ENCODE measurements at regions not wholly inside any gene's neighbourhood (a gene's known extent, or its start where the extent isn't known, plus 50 kb on each side); places are given as distances from the start of the nearest gene placed in this dataset.
A peak's percentile ranks its signal among the peaks of the same experiment; 100 is the strongest.

DNA sequence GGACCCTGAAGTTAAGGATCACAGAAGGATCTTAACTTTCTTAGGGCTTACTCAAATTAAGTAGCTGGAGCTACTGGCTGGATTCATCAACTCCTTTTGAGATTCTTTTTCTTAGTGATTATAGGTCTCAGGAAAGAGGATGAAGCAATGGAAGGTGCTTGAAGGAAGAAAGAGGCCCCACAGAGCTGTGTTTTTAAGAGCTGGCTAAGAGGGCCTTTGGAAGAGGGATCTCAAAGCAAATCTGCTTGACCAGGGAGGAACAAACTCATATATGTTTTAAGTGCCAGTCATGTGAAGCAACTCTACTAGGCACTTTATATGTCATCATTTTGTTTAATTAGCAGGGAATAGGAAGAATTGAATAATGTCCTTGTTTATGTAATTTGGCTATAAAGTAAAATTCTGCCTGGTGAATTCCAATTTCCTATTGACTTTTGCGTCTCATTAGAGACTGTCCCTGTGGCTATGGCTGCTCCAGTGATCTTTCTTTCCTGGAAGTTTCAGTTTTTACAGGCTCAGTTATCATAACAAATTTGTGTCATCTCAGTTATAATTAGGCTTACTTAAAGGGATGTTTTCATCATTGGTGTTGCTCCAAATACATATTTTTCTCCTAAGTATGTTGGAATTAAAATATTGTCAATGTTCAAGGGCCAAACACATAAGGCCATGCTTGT, 222.8 kb upstream of the CITED2 start:
- no peak for FAIRE-seq

DNA sequence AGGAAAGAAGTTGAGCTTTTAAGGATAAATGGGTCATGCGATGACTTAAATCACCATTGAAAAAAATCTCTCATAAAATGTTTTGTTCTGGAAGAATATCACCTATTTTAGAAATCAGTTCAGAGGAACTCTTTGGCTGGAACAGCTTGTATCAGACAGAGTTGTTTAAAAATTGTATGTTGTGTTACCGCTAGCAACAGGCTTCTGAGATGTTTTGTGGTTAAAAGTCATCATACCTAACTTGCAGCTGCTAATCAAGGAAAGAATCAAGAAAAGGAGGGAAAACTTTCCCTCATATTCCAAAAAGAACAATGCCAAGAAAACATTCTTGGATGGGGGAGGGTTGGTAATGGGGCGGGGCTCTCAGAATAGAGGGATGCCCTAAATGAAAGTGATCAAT, 220.7 kb upstream of the CITED2 start:
- DNase-seq (ENCODE audit: insufficient read length, low spot score): no peak
- TF ChIP-seq POLR2A (IDR thresholded peaks at IDR 0.05; ENCODE audit: low read depth, low read length): no peak
- FAIRE-seq: no peak

More for the DNA sequence above, 222.8 kb upstream of the CITED2 start:
- no peak for DNase-seq (ENCODE audit: insufficient read length, low spot score)
- no peak for TF ChIP-seq POLR2A (IDR thresholded peaks at IDR 0.05; ENCODE audit: low read depth, low read length)

DNA sequence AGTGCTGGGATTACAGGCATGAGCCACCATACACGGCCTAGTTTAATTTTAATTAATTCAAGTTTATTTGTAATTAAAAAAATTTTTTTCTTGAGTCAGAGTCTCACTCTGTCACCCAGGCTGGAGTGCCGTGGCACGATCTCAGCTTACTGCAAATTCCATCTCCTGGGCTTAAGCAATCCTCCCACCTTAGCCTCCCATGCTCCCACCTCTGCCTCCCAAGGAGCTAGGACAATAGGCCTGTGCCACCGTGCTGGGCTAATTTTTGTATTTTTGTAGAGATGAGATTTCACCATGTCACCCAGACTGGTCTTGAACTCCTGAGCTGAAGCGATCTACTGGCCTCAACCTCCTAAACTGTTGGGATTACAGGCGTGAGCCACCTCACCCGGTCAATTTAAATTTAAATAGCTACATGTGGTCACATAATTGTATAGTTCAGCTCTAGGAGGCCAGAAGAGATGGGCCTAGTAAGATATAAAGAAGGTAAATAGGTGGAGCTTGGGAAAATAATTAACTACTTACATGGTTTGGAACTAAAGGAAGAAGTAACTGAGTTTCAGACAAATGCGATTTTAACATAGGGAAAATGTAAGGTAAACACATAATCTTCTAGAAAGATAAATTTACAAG, 220.0 kb upstream of the CITED2 start:
- no peak for DNase-seq (ENCODE audit: insufficient read length, low spot score)
- FAIRE-seq: no peak
- TF ChIP-seq POLR2A (IDR thresholded peaks at IDR 0.05; ENCODE audit: low read depth, low read length): no peak

DNA sequence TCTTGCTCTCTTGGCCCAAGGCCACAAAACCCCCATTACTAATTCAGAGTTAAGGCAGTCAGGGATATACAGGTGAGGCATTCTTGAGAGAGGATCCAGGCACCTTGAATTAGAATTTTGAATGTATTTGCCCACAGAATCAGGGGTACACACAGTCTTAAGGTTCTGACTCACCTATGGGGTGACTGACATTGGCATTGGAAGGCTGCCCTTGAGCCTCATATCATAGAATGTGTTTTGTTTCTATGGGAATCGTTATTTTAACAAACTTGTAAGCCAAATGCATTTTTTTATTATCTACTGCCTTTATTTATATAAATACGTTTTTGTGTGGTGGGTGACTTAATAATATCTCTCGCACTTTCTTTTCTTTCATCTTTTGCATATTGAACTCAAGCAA, 218.6 kb upstream of the CITED2 start:
- DNase-seq (ENCODE audit: insufficient read length, low spot score): no peak
- no peak for FAIRE-seq
- TF ChIP-seq POLR2A (IDR thresholded peaks at IDR 0.05; ENCODE audit: low read depth, low read length): no peak

DNA sequence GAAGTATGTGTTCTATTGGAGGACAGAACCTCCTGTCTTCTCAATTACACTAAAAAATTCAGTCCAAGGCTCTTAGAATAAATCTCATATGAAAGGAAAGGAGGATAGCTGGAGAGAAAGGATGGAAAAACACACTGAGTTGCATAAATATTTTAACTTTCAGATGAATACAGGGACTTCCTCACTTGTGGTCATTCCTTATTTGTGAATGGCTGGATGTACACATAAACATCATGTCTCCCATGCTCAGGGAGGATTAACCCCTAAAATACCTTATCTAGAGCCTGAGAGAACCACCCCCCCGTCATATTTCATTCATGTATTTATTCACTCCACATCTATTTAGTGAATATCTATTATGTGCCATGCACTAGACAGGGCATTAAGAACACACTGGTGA, 217.6 kb upstream of the CITED2 start:
- FAIRE-seq: no peak
- no peak for TF ChIP-seq POLR2A (IDR thresholded peaks at IDR 0.05; ENCODE audit: low read depth, low read length)
- no peak for DNase-seq (ENCODE audit: insufficient read length, low spot score)

DNA sequence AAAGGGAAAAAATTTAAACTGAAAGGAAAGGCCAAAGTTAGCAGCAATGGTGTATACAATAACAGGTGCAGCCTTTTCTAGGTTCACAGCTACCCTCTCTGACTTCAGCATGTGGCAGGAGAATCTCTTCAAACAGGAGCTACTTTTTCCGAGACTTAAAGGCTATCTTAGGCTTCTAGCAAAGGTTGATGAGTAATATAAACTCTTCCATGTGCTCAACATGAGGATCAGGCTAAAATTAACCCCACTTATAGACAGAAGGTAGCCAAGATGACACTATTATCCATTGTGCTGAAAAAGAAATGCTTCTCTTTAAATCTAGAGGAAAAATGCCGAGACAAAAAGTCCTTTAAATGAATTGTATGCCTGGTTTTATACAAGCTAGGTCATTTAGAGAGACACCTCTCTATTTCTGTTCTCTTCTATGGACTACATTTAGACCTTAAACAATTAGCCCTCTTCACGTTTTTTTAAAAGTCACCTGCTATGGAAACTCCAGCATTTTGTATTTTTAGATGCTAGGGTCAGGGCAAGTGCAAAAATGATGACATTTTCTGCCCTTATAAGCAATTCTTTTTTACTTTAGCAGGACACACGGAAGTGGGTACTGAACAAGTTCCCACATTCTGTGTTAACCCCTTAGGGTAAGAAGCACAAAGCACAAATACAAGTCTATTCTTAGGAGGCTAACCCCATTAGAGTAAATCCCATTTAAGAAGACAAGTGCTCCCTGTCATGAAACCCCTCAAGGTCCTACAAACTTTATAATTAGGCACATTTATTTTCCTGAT, 216.8 kb upstream of the CITED2 start:
- TF ChIP-seq POLR2A (IDR thresholded peaks at IDR 0.05; ENCODE audit: low read depth, low read length): no peak
- no peak for FAIRE-seq
- DNase-seq (ENCODE audit: insufficient read length, low spot score): no peak

DNA sequence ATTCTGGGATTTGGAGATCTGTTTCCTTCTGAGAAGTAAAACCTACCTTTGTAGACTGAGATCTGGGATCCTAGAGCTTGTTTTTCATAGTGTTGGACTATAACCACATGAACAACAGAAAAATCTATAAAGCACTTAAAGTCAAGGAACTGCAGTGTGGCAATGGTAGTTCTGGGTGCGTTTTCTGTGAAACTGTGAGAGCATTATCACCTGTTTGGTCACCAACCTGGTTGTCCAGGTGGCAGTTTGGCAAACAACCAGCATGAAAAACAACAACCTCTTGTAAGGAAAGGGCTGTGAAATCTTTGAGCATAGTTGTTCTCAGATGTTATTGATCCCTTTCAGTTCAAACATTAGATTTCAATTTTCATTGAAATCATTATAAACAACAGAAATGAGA, 215.8 kb upstream of the CITED2 start:
- DNase-seq (ENCODE audit: insufficient read length, low spot score): no peak
- TF ChIP-seq POLR2A (IDR thresholded peaks at IDR 0.05; ENCODE audit: low read depth, low read length): no peak

DNA sequence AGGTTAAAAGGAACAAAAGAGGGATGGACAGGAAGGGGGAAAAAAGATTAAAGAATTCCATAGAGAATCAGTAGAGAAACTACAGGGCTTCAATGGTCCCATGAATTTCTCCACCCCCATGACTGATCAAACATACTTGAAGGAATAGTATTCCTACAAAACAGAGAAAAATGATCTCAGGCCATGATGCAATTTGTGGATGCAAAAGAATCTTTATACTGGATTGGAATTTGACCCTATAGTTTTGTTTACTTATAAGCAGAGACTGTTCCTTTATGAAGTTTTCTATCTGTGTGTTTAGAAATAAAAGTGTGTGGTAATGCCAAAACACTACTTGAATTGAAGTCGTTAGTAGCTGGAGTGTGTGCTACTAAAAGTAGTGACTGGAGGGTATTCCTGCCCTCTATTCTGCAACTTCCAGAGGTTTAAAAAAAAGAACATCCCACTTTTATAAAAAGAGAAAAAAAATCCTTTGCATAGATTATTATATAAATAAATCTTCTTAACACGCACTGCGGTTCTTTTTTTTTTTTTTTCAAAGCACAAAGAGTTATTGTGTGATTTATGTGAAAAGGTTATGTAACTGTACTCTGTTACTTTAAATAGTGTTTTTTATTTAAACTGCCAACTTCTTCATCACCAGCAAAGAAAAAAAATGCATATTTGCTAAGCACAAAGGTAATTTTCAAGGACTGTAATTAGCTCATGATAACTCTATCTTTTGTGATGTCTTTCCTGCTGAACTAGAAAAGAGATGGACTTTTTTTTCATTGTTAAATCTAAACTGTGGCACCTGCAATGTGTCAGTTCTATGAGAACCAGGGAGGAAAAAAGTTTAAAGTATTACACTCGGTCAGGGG, 214.5 kb upstream of the CITED2 start:
- DNase-seq (ENCODE audit: insufficient read length, low spot score) (no peak), FAIRE-seq (no peak)
- no peak for TF ChIP-seq POLR2A (IDR thresholded peaks at IDR 0.05; ENCODE audit: low read depth, low read length)

More for the DNA sequence above, 215.8 kb upstream of the CITED2 start:
- FAIRE-seq: no peak

DNA sequence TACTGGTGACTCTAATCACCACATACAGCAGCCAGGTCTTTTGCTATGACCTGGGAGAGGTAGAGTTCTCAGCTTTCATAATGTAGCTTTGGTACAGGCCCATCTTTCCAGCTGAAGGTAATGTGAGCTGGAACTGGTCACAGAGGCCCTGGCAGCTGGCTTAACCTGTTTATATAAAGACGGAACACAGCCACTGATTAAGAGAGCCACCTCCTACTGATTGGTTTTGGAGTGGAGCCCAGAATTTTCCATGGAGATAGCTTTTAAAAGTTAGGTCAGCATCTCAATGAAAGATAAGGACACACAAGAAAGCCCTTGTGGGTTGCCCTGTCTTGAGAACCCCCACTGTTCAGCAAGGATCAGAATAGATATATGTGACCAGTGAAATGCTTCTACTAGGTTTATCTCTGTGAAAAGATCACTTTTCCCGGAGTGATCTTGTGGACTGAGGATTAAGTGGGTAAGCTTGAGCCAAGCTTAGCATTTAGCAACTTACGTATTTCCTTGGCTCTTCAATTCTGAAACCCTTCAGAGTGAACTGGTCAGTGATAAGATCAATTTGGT, 213.7 kb upstream of the CITED2 start:
- DNase-seq (ENCODE audit: insufficient read length, low spot score) (no peak), FAIRE-seq (peak; percentile 33)
- no peak for TF ChIP-seq POLR2A (IDR thresholded peaks at IDR 0.05; ENCODE audit: low read depth, low read length)

DNA sequence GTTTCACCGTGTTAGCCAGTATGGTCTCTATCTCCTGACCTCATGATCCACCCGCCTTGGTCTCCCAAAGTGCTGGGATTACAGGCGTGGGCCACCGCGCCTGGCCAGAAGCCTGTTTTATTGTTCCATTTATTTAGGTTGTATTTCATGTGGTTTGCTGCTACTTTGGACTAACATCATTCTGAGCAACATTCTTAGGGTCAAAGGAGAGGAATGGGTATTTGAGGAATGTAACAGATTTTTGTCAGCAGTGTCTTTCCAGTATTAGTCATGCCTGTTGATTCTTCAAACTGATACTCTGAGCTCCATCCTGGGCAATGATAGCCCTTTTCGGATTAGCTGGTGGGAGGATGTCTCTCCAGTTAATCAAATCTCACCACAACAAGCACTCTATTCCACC, 213.0 kb upstream of the CITED2 start:
- no peak for DNase-seq (ENCODE audit: insufficient read length, low spot score)
- peak; percentile 86 for FAIRE-seq
- TF ChIP-seq POLR2A (IDR thresholded peaks at IDR 0.05; ENCODE audit: low read depth, low read length): no peak

DNA sequence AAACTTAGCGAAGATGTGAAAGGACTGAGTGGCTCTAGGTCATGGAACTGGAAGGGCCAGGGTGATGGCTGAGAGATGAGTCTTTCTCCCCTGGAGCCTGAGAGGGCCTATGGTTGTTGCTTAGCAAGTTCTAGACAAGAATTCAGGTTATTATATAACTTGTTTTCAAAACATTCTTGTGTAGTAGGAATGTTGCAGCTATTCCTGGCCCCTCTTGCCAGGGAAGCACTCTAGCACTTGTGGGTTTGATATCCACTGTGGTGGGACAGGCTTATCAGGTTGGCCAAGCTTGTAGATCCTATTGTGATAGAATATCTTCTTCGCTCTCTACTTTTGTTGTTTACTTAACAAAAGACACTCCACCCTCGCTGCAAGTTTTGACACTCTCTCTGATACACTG, 211.8 kb upstream of the CITED2 start:
- no peak for FAIRE-seq
- DNase-seq (ENCODE audit: insufficient read length, low spot score): no peak
- no peak for TF ChIP-seq POLR2A (IDR thresholded peaks at IDR 0.05; ENCODE audit: low read depth, low read length)

DNA sequence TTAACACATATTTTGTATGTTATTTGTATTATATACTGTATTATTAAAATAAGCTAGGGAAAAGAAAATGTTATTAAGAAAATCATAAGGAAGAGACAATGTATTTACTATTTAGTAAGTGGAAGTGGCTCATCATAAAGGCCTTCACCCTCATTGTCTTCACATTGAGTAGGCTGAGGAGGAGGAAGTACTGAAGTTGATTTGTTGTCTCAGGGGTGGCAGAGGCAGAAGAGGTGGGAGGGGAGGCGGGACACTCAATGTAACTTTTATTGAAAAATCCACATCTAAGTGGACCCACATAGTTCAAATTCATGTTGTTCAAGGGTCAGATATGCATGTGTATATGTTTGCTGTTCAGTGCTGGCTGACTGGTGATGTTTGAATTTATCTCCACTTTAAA, 210.2 kb upstream of the CITED2 start:
- TF ChIP-seq POLR2A (IDR thresholded peaks at IDR 0.05; ENCODE audit: low read depth, low read length): no peak
- DNase-seq (ENCODE audit: insufficient read length, low spot score) (no peak), FAIRE-seq (no peak)

DNA sequence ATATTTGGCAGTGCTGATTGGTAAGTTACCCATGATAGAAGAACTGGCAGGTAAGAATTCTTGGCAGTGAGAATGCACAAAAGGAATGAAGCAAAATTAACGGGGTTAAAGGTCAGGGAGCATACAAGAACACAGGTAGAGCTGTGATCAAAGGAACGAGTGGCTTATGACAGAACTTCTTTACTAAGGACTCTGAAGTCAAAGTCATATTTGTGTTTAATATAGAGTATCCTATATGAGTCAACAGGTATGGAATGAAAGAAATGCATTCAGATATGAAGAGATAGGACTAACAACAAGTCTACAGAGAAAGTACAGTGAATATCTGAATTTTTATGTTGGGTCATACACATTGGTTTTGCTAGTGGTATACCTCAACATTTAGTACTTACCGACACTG, 209.0 kb upstream of the CITED2 start:
- TF ChIP-seq POLR2A (IDR thresholded peaks at IDR 0.05; ENCODE audit: low read depth, low read length): no peak
- DNase-seq (ENCODE audit: insufficient read length, low spot score) (no peak), FAIRE-seq (no peak)

All from H54 (cell line).